Vagina (tissue), 2 donors: ENCODE measurements at regions not wholly inside any gene's neighbourhood (a gene's known extent, or its start where the extent isn't known, plus 50 kb on each side); places are given as distances from the start of the nearest gene placed in this dataset.
"Not testable (repeated sequence)": the region's sequence is repeated elsewhere in the genome, so short reads cannot be mapped to it uniquely, and the experiment has no call there.

ENCODE experiments used
- DNase-seq, 2 donors: peaks; one replicate each; pipeline ENCODE4 v3.0.0-alpha.2; 2017; ENCODE audit errors: extremely low spot score in 2 of 2
- H3K27ac ChIP-seq: fragments of 200-600 bp; sonication (generic); one replicate; pipeline ENCODE4 v1.5.1; 2019
- H3K27me3 ChIP-seq: fragments of 200-600 bp; sonication (generic); one replicate; pipeline ENCODE4 v1.5.1; 2019
- H3K36me3 ChIP-seq, 2 donors: fragments of 200-600 bp; sonication (generic); one replicate each; pipeline ENCODE4 v1.5.1; 2017 to 2019
- H3K4me1 ChIP-seq: fragments of 200-600 bp; sonication (generic); one replicate; pipeline ENCODE4 v1.5.1; 2019
- H3K4me3 ChIP-seq, 2 donors: fragments of 200-600 bp; sonication (generic); 1 replicate in 1 of 2; 2 replicates in 1 of 2; pipeline ENCODE4 v1.5.1; 2016 to 2019
- H3K9me3 ChIP-seq: fragments of 200-600 bp; sonication (generic); one replicate; pipeline ENCODE4 v1.5.1; 2019
- POLR2A ChIP-seq, 2 donors: fragments of 450-650 bp; IDR thresholded peaks; one replicate each; pipeline ENCODE4 v1.6.1; 2017; ENCODE audit warnings: antibody characterized with exemption in 2 of 2, mild to moderate bottlenecking in 2 of 2, moderate library complexity in 2 of 2
- POLR2AphosphoS5 ChIP-seq, 2 donors: sonication (generic); formaldehyde crosslinking; IDR thresholded peaks; one replicate each; pipeline ENCODE4 v1.9.0; 2017; ENCODE audit warnings: antibody characterized with exemption in 2 of 2, mild to moderate bottlenecking in 2 of 2, low read depth in 1 of 2; ENCODE audit not compliant: insufficient read depth in 1 of 2
- intact Hi-C: fragments of 100-400 bp; cut with DNase I; formaldehyde crosslinking; loops from one replicate; pipeline ENCODE4 v1.15.1; 2023
- TF ChIP-seq, protein P1 (sequence below), 3 experiments: fragments of 450-650 bp in 2 of 3; fragments of 200-600 bp in 1 of 3; sonication (generic) in 1 of 3; IDR thresholded peaks; one replicate each; pipeline ENCODE4 v1.5.1; 2017 to 2019; ENCODE audit warnings: antibody characterized with exemption in 3 of 3, mild to moderate bottlenecking in 2 of 3, moderate library complexity in 2 of 3

DNA sequence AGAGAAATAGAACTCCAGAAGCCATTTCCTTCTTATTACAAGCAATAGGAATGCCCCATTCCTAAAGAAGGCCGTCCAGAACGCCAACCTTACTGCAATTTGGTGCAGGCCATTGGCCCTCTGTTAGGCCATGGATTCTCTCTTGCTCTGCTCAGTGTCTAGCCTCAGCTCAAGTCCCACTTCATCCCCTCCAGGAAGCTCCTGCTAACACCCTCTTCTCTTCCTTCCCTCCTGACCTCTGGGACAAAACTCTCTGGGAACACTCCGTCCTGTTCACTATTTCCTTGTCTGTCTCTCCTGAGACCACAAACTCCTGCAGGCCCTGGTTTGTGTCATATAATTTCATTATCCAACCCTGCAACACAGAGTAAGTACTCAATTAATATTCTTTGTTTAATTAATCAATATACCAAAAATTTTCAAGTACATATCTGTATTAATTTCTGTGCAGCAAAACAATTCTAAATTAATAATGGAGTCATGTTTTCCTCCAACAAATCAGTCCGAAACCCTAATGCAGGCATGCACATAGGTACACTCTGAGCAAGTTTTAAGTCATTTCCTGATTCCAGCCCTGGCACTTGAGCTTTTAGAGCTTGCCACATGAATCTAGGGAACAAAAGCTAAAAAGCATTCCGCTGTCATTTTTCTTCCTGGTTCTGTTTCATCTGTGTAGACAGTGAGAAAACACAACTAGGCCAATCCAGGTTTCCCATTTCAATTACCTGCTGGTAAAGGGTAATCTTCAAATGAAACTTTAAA lies 245.3 kb downstream of the SETD4 start:
- no peak overlapping the region for H3K27ac ChIP-seq
- H3K4me1 ChIP-seq, result no peaks in the 10 kb centered on the region
- no peaks in the 10 kb centered on the region for H3K9me3 ChIP-seq
- H3K4me3 ChIP-seq, result no peak overlapping the region
- TF ChIP-seq POLR2A (IDR thresholded peaks at IDR 0.05) (no peak), POLR2AphosphoS5 (IDR thresholded peaks at IDR 0.05; ENCODE audit: insufficient read depth in 1 of 2, low read depth in 1 of 2) (no peak)
- TF ChIP-seq, protein P1, sequence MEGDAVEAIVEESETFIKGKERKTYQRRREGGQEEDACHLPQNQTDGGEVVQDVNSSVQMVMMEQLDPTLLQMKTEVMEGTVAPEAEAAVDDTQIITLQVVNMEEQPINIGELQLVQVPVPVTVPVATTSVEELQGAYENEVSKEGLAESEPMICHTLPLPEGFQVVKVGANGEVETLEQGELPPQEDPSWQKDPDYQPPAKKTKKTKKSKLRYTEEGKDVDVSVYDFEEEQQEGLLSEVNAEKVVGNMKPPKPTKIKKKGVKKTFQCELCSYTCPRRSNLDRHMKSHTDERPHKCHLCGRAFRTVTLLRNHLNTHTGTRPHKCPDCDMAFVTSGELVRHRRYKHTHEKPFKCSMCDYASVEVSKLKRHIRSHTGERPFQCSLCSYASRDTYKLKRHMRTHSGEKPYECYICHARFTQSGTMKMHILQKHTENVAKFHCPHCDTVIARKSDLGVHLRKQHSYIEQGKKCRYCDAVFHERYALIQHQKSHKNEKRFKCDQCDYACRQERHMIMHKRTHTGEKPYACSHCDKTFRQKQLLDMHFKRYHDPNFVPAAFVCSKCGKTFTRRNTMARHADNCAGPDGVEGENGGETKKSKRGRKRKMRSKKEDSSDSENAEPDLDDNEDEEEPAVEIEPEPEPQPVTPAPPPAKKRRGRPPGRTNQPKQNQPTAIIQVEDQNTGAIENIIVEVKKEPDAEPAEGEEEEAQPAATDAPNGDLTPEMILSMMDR (IDR thresholded peaks at IDR 0.05), result no peak
- H3K36me3 ChIP-seq, result no peaks in the 10 kb centered on the region
- H3K27me3 ChIP-seq, result no peaks in the 10 kb centered on the region
- intact Hi-C loops, result no loop called here
- no peak for DNase-seq

DNA sequence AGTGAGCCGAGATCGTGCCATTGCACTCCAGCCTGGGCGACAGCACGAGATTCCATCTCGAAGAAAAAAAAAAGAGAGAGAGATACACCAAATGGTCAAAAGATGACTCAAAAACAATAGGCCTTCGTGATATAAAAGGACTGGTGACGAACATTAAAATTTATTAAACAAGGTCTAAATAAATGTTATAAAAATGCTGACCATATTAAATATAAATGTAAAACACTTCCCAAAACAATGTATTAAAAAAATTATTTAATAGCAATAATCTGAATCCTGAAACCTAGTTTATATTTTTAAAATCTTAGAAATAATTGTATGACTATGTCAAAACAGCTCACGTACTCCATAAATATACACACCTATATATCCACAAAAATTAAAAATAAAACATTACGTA lies 247.6 kb downstream of the SETD4 start:
- Histone ChIP-seq H3K36me3 (no peaks in the 10 kb centered on the region), H3K4me1 (no peaks in the 10 kb centered on the region), H3K4me3 (no peak overlapping the region), H3K9me3 (no peaks in the 10 kb centered on the region), H3K27me3 (no peaks in the 10 kb centered on the region), H3K27ac (no peak overlapping the region)
- no peak for DNase-seq
- intact Hi-C loops, result no loop called here
- TF ChIP-seq POLR2AphosphoS5 (IDR thresholded peaks at IDR 0.05; ENCODE audit: insufficient read depth in 1 of 2, low read depth in 1 of 2) (no peak), POLR2A (IDR thresholded peaks at IDR 0.05) (no peak)
- TF ChIP-seq, protein P1 (IDR thresholded peaks at IDR 0.05), result no peak

DNA sequence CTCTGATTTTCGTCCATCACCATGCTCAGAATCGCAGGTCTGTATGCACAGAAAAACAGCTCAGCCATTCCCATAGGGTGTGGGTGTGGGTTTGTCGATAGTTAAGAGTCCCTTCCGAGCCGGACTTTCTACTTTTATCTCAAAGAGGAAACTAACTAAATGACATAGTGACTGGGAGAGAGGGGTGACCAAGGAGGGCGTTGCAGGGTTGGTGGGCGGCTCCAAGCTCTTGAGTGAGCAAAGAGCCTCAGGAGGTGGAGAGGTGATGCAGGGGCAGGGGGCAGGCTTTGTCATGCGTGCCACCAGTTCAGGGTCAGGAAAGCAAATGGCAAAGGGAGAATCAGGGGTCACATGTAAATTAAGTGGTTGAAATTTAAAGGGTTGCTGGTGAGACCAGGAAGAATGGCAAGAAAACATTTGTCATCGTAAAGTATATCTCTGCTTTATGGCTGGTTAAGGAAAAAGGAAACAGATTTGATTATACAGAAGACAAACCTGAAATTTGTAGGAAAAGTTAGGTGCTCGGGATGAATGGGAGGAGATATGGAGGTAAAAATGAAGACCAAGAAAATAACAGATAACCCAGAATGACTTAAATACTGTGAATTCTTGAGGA lies 249.0 kb downstream of the SETD4 start:
- DNase-seq, result no peak
- no peaks in the 10 kb centered on the region for H3K4me1 ChIP-seq
- intact Hi-C loops, result no loop called here
- H3K27me3 ChIP-seq, result no peaks in the 10 kb centered on the region
- H3K36me3 ChIP-seq, result no peaks in the 10 kb centered on the region
- no peak overlapping the region for H3K4me3 ChIP-seq
- H3K9me3 ChIP-seq, result no peaks in the 10 kb centered on the region
- no peak for TF ChIP-seq POLR2AphosphoS5 (IDR thresholded peaks at IDR 0.05; ENCODE audit: insufficient read depth in 1 of 2, low read depth in 1 of 2)
- no peak for TF ChIP-seq POLR2A (IDR thresholded peaks at IDR 0.05)
- TF ChIP-seq, protein P1 (IDR thresholded peaks at IDR 0.05), result no peak
- no peak overlapping the region for H3K27ac ChIP-seq

DNA sequence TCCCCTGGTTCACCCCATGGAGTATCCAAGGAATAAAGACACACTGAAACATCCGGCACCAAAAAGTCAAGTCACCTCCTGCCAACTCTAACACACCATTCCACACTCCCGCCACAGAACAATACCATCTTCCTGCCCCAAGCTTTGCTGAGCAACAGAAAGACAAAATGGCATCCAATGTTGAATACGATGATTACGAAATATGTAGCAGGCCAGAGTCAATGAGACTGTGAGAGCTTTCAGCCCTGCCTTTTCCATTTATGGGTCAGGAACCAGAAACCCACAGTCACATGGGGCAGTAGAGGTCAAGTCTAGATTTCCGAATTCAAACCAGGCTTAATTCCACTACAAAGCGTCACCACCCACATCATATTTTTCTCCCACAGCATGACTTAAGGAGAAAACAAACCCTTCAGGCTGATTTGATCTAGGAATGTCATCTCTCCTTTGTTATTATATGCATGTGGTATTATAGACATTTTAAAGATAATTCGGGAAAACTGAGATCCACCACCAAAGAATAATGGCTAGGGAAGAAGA lies 249.8 kb downstream of the SETD4 start:
- TF ChIP-seq POLR2AphosphoS5 (IDR thresholded peaks at IDR 0.05; ENCODE audit: insufficient read depth in 1 of 2, low read depth in 1 of 2) (no peak), POLR2A (IDR thresholded peaks at IDR 0.05) (no peak)
- TF ChIP-seq, protein P1 (IDR thresholded peaks at IDR 0.05), result no peak
- Histone ChIP-seq H3K4me1 (no peaks in the 10 kb centered on the region), H3K4me3 (no peak overlapping the region), H3K27me3 (no peaks in the 10 kb centered on the region), H3K36me3 (no peaks in the 10 kb centered on the region), H3K9me3 (no peaks in the 10 kb centered on the region), H3K27ac (no peak overlapping the region)
- no peak for DNase-seq
- intact Hi-C loops, result no loop called here

DNA sequence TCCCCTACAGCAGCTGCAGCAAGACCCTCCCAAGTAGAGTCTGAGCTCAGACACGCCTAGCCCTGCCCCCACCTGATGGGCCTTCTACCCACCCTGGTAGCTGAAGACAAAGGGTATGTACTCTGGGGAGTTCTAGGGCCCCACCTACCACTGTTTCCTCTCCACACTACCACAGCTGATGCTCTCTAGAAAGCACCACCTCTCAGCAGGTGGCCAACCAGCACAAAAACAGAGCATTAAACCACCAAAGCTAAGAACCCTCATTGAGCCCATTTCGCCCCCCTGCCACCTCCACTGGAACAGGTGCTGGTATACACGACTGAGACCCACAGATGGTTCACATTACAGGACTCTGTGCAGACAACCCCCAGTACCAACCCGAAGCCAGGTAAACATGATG lies 258.9 kb downstream of the SETD4 start:
- Histone ChIP-seq H3K27me3 (no peaks in the 10 kb centered on the region), H3K9me3 (no peaks in the 10 kb centered on the region), H3K36me3 (no peaks in the 10 kb centered on the region), H3K27ac (no peak overlapping the region), H3K4me3 (no peak overlapping the region), H3K4me1 (peaks cover 12% of the 10 kb centered on the region)
- TF ChIP-seq POLR2AphosphoS5 (IDR thresholded peaks at IDR 0.05; ENCODE audit: insufficient read depth in 1 of 2, low read depth in 1 of 2) (no peak), POLR2A (IDR thresholded peaks at IDR 0.05) (no peak)
- TF ChIP-seq, protein P1 (IDR thresholded peaks at IDR 0.05), result no peak
- DNase-seq, result no peak
- intact Hi-C loops, result no loop called here

DNA sequence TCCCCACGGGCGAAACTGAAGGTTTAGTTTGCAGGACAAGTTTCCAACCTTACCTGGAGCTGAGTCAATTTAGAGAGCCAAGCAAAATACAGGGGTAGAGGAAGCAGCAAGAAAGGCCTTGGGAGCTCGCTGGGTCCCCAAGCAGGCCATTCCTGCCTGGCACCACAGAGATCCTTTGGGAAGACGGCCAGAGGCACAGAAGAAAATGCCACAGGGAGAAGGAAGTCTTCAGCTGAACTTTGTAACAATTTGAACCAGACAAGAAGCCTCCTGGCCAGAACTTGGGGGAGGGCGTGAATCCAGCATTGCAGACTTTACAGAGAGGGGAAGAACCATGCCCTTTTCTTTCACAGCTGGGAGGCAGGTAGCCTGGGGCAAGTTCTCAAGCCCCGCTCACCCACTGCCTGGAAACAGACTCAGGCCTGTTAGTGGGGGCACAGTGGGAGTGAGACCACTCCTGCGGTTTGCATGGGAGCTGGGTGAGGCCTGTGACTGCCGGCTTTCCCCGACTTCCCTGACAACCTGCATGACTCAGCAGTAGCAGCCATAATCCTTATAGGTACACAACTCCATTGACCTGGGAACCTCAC lies 259.4 kb downstream of the SETD4 start:
- DNase-seq, H3K4me3 ChIP-seq, H3K9me3 ChIP-seq, H3K36me3 ChIP-seq, H3K27ac ChIP-seq, intact Hi-C loops, H3K27me3 ChIP-seq: not testable (repeated sequence)
- H3K4me1 ChIP-seq, result peaks cover 12% of the 10 kb centered on the region
